ENCODE measurements at regions not wholly inside any gene's neighbourhood (a gene's known extent, or its start where the extent isn't known, plus 50 kb on each side); places are given as distances from the start of the nearest gene placed in this dataset.
"Not testable (repeated sequence)": the region's sequence is repeated elsewhere in the genome, so short reads cannot be mapped to it uniquely, and the experiment has no call there.

GRCh38 chr4:187128976-187129375 lies 405.3 kb upstream of the FAT1 start:
- TF ChIP-seq CTCF (IDR thresholded peaks at IDR 0.05; ENCODE audit: insufficient read depth, low read depth, low read length, missing control alignments): no peak
- DNase-seq (ENCODE audit: low read depth): peak; percentile 94
- no peak overlapping the region for H3K4me3 ChIP-seq (ENCODE audit: low read length)

- not testable (repeated sequence) for DNase-seq (ENCODE audit: low read depth); H3K4me3 ChIP-seq (ENCODE audit: low read length)
Measured at GRCh38 chr4:187131826-187132225, 408.2 kb upstream of the FAT1 start.

GRCh38 chr4:187135878-187136277 lies 412.2 kb upstream of the FAT1 start:
- no peak for TF ChIP-seq CTCF (IDR thresholded peaks at IDR 0.05; ENCODE audit: insufficient read depth, low read depth, low read length, missing control alignments)
- H3K4me3 ChIP-seq (ENCODE audit: low read length): no peak overlapping the region
- no peak for DNase-seq (ENCODE audit: low read depth)

- DNase-seq (ENCODE audit: low read depth): no peak
- TF ChIP-seq CTCF (IDR thresholded peaks at IDR 0.05; ENCODE audit: insufficient read depth, low read depth, low read length, missing control alignments): no peak
- no peak overlapping the region for H3K4me3 ChIP-seq (ENCODE audit: low read length)
Measured at GRCh38 chr4:187139141-187139540, 415.5 kb upstream of the FAT1 start.

- H3K4me3 ChIP-seq (ENCODE audit: low read length): no peak overlapping the region
- TF ChIP-seq CTCF (IDR thresholded peaks at IDR 0.05; ENCODE audit: insufficient read depth, low read depth, low read length, missing control alignments): no peak
- DNase-seq (ENCODE audit: low read depth): no peak
Measured at GRCh38 chr4:187141101-187141500, 417.4 kb upstream of the FAT1 start.

GRCh38 chr4:187149229-187149945 lies 425.7 kb upstream of the FAT1 start:
- peak; percentile 55 for DNase-seq (ENCODE audit: low read depth)
- H3K4me3 ChIP-seq (ENCODE audit: low read length): no peak overlapping the region
- no peak for TF ChIP-seq CTCF (IDR thresholded peaks at IDR 0.05; ENCODE audit: insufficient read depth, low read depth, low read length, missing control alignments)

GRCh38 chr4:187157380-187157958 lies 433.8 kb upstream of the FAT1 start:
- no peak for DNase-seq (ENCODE audit: low read depth)
- TF ChIP-seq CTCF (IDR thresholded peaks at IDR 0.05; ENCODE audit: insufficient read depth, low read depth, low read length, missing control alignments): no peak
- H3K4me3 ChIP-seq (ENCODE audit: low read length): no peak overlapping the region
